ENCODE measurements at regions not wholly inside any gene's neighbourhood (a gene's known extent, or its start where the extent isn't known, plus 50 kb on each side); places are given as distances from the start of the nearest gene placed in this dataset.

- Histone ChIP-seq H3K9ac (ENCODE audit: insufficient read depth in 1 of 2, low read length in 2 of 2) (no peak overlapping the region), H3K27ac (ENCODE audit: low read depth in 1 of 2, low read length in 1 of 2) (no peak overlapping the region), H3K27me3 (ENCODE audit: control insufficient read depth in 3 of 3, insufficient read depth in 3 of 3, low read length in 2 of 3) (no peaks in the 10 kb centered on the region), H3K36me3 (ENCODE audit: control insufficient read depth in 4 of 4, insufficient read depth in 4 of 4, low read length in 4 of 4) (no peaks in the 10 kb centered on the region), H3K4me3 (no peak overlapping the region), H3K4me1 (ENCODE audit: control insufficient read depth in 5 of 5, insufficient read depth in 5 of 5, low read length in 5 of 5) (no peaks in the 10 kb centered on the region), H3K9me3 (ENCODE audit: control insufficient read depth in 4 of 4, insufficient read depth in 3 of 4, low read length in 3 of 4) (peaks cover 0 to 3% (median 0%) of the 10 kb centered on the region in 4 donors)
- TF ChIP-seq CTCF (IDR thresholded peaks at IDR 0.05; ENCODE audit: control extremely low read depth, extremely low read depth) = no peak
- 89% methylated on average over 10 of the region's 10 CpGs for WGBS, 2 donors
- ATAC-seq (ENCODE audit: insufficient read depth, low FRiP score) (no peak), DNase-seq (peak in 1 of 3 donors; percentile 19)
These were observed 403.8 kb downstream of the PCNX1 start for GRCh38 chr14:71311061-71311460.

- Histone ChIP-seq H3K4me3 (no peak overlapping the region), H3K9me3 (ENCODE audit: control insufficient read depth in 4 of 4, insufficient read depth in 3 of 4, low read length in 3 of 4) (no peaks in the 10 kb centered on the region), H3K36me3 (ENCODE audit: control insufficient read depth in 4 of 4, insufficient read depth in 4 of 4, low read length in 4 of 4) (no peaks in the 10 kb centered on the region), H3K27ac (ENCODE audit: low read depth in 1 of 2, low read length in 1 of 2) (no peak overlapping the region), H3K9ac (ENCODE audit: insufficient read depth in 1 of 2, low read length in 2 of 2) (no peak overlapping the region), H3K27me3 (ENCODE audit: control insufficient read depth in 3 of 3, insufficient read depth in 3 of 3, low read length in 2 of 3) (no peaks in the 10 kb centered on the region), H3K4me1 (ENCODE audit: control insufficient read depth in 5 of 5, insufficient read depth in 5 of 5, low read length in 5 of 5) (peaks cover 0 to 5% (median 0%) of the 10 kb centered on the region in 5 donors)
- DNase-seq (no peak), ATAC-seq (ENCODE audit: insufficient read depth, low FRiP score) (no peak)
- 98% methylated on average over 2 of the region's 2 CpGs for WGBS, 2 donors
- no peak for TF ChIP-seq CTCF (IDR thresholded peaks at IDR 0.05; ENCODE audit: control extremely low read depth, extremely low read depth)
These were observed 407.5 kb downstream of the PCNX1 start for GRCh38 chr14:71314717-71315116.

- no peak overlapping the region for H3K9ac ChIP-seq (ENCODE audit: insufficient read depth in 1 of 2, low read length in 2 of 2)
- ATAC-seq (ENCODE audit: insufficient read depth, low FRiP score) = no peak
These were observed 410.3 kb downstream of the PCNX1 start for GRCh38 chr14:71317385-71318096.

More at GRCh38 chr14:71317385-71318096, 410.3 kb downstream of the PCNX1 start:
- peaks cover 0 to 14% (median 3%) of the 10 kb centered on the region in 5 donors for H3K4me1 ChIP-seq (ENCODE audit: control insufficient read depth in 5 of 5, insufficient read depth in 5 of 5, low read length in 5 of 5)
- no peak overlapping the region for H3K4me3 ChIP-seq
- no peaks in the 10 kb centered on the region for H3K27me3 ChIP-seq (ENCODE audit: control insufficient read depth in 3 of 3, insufficient read depth in 3 of 3, low read length in 2 of 3)
- H3K27ac ChIP-seq (ENCODE audit: low read depth in 1 of 2, low read length in 1 of 2) = no peak overlapping the region
- no peaks in the 10 kb centered on the region for H3K9me3 ChIP-seq (ENCODE audit: control insufficient read depth in 4 of 4, insufficient read depth in 3 of 4, low read length in 3 of 4)
- DNase-seq = no peak
- no peaks in the 10 kb centered on the region for H3K36me3 ChIP-seq (ENCODE audit: control insufficient read depth in 4 of 4, insufficient read depth in 4 of 4, low read length in 4 of 4)
- 74 to 84% methylated on average over 4 of the region's 4 CpGs for WGBS, 2 donors
- TF ChIP-seq CTCF (IDR thresholded peaks at IDR 0.05; ENCODE audit: control extremely low read depth, extremely low read depth) = no peak

Data from lung (tissue), 11 donors.